NCI-H146 treated with DMSO at 0.1 percent for 48 hours (cell line): ENCODE measurements at regions not wholly inside any gene's neighbourhood (a gene's known extent, or its start where the extent isn't known, plus 50 kb on each side); places are given as distances from the start of the nearest gene placed in this dataset.

Source experiments
- DNase-seq: peaks from one replicate; lab custom pipeline; 2025; ENCODE audit not compliant: unreplicated experiment; lab: John Stamatoyannopoulos, UW

- no peak for DNase-seq
Measured at GRCh38 chr5:82620957-82621600, 342.9 kb upstream of the RPS23 start.

GRCh38 chr5:82619097-82619496, 340.9 kb upstream of the RPS23 start:
- no peak for DNase-seq

- DNase-seq = no peak
Measured at GRCh38 chr5:82614706-82615105, 336.6 kb upstream of the RPS23 start.

- DNase-seq = no peak
Measured at GRCh38 chr5:82613891-82614290, 335.7 kb upstream of the RPS23 start.

- no peak for DNase-seq
Measured at GRCh38 chr5:82610686-82611085, 332.5 kb upstream of the RPS23 start.

- DNase-seq = no peak
Measured at GRCh38 chr5:82605441-82605973, 327.4 kb upstream of the RPS23 start.

GRCh38 chr5:82603033-82603987, 325.2 kb upstream of the RPS23 start:
- no peak for DNase-seq

- DNase-seq = no peak
Measured at GRCh38 chr5:82601861-82602260, 323.7 kb upstream of the RPS23 start.

- DNase-seq = no peak
Measured at GRCh38 chr5:82601077-82601476, 322.9 kb upstream of the RPS23 start.

GRCh38 chr5:82599692-82600091, 321.5 kb upstream of the RPS23 start:
- DNase-seq = no peak

- DNase-seq = no peak
Measured at GRCh38 chr5:82599030-82599429, 320.9 kb upstream of the RPS23 start.

GRCh38 chr5:82597437-82597836, 319.3 kb upstream of the RPS23 start:
- no peak for DNase-seq

GRCh38 chr5:82596451-82596850, 318.3 kb upstream of the RPS23 start:
- DNase-seq = no peak

- no peak for DNase-seq
Measured at GRCh38 chr5:82595113-82595512, 317.0 kb upstream of the RPS23 start.

GRCh38 chr5:82594097-82594496, 315.9 kb upstream of the RPS23 start:
- no peak for DNase-seq

GRCh38 chr5:82593481-82593880, 315.3 kb upstream of the RPS23 start:
- DNase-seq = no peak

- DNase-seq = no peak
Measured at GRCh38 chr5:82591021-82591515, 312.9 kb upstream of the RPS23 start.

- no peak for DNase-seq
Measured at GRCh38 chr5:82590112-82590511, 312.0 kb upstream of the RPS23 start.

GRCh38 chr5:82586661-82587310, 308.6 kb upstream of the RPS23 start:
- no peak for DNase-seq

GRCh38 chr5:82586181-82586580, 308.0 kb upstream of the RPS23 start:
- no peak for DNase-seq

GRCh38 chr5:82584631-82585030, 306.5 kb upstream of the RPS23 start:
- no peak for DNase-seq
